ENCODE measurements at regions not wholly inside any gene's neighbourhood (a gene's known extent, or its start where the extent isn't known, plus 50 kb on each side); places are given as distances from the start of the nearest gene placed in this dataset.

GRCh38 chr12:84785951-84786350 is 126.6 kb downstream of the SLC6A15 start:
- intact Hi-C loops (cut with DNase I): no loop called here
- Histone ChIP-seq H3K4me3 (no peak overlapping the region), H3K36me3 (no peaks in the 10 kb centered on the region), H3K4me1 (no peaks in the 10 kb centered on the region), H3K27ac (no peak overlapping the region), H3K9me3 (no peaks in the 10 kb centered on the region), H3K27me3 (no peaks in the 10 kb centered on the region)
- DNase-seq (no peak), ATAC-seq (no peak)
- 36% methylated on average over 1 of the region's 1 CpG for WGBS (ENCODE audit: insufficient coverage, low coverage, low lambda C conversion rate, missing lambda C conversion rate)
- TF ChIP-seq POLR2A (IDR thresholded peaks at IDR 0.05): no peak
- TF ChIP-seq, protein P1, sequence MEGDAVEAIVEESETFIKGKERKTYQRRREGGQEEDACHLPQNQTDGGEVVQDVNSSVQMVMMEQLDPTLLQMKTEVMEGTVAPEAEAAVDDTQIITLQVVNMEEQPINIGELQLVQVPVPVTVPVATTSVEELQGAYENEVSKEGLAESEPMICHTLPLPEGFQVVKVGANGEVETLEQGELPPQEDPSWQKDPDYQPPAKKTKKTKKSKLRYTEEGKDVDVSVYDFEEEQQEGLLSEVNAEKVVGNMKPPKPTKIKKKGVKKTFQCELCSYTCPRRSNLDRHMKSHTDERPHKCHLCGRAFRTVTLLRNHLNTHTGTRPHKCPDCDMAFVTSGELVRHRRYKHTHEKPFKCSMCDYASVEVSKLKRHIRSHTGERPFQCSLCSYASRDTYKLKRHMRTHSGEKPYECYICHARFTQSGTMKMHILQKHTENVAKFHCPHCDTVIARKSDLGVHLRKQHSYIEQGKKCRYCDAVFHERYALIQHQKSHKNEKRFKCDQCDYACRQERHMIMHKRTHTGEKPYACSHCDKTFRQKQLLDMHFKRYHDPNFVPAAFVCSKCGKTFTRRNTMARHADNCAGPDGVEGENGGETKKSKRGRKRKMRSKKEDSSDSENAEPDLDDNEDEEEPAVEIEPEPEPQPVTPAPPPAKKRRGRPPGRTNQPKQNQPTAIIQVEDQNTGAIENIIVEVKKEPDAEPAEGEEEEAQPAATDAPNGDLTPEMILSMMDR (IDR thresholded peaks at IDR 0.05): no peak

DNA sequence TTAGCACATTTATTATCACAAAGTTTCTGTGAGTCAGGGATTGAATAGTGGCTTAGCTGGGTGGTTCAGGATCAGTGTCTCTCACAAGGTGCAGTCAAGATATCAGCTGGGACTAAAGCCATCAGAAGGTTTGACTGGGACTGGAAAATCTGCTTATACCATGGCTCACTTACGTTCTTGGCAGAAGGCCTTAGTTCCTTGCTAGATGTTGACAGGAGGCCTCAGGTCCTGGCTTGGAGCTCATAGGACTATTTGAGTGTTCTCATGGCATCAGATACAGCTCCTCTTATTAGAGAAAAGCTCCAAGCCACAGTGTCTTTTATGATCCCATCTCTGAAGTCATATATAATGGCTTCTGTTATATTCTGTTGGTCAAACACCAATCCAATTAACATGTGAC is 127.3 kb downstream of the SLC6A15 start:
- Histone ChIP-seq H3K27me3 (no peaks in the 10 kb centered on the region), H3K27ac (no peak overlapping the region), H3K4me1 (no peaks in the 10 kb centered on the region), H3K36me3 (no peaks in the 10 kb centered on the region), H3K4me3 (no peak overlapping the region), H3K9me3 (no peaks in the 10 kb centered on the region)
- no CpG with 5 or more reads among the region's 1 CpG for WGBS (ENCODE audit: insufficient coverage, low coverage, low lambda C conversion rate, missing lambda C conversion rate)
- no peak for ATAC-seq
- intact Hi-C loops (cut with DNase I): no loop called here
- no peak for DNase-seq
- TF ChIP-seq, protein P1 (IDR thresholded peaks at IDR 0.05): no peak
- TF ChIP-seq POLR2A (IDR thresholded peaks at IDR 0.05): no peak

DNA sequence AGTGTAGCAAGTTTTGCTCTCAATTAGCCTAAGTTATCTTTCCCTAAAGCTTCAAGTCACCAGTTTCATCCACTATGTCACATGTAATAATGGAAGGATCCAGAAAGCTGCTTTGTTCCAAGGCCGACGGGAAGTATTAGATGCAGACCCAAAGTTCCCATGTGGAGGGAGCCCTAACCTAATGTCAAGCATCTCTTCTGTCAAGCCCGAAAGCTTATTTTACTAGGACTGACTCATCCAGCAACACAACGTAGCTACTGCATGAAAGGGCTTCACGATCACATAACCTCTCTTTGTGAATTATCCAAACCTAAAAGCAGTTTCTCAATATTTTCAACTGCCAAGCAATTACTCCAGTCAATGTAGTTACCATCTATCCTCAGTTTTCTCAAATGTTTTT is 133.4 kb downstream of the SLC6A15 start:
- Histone ChIP-seq H3K4me3 (no peak overlapping the region), H3K27ac (no peak overlapping the region), H3K36me3 (no peaks in the 10 kb centered on the region), H3K9me3 (no peaks in the 10 kb centered on the region), H3K4me1 (no peaks in the 10 kb centered on the region), H3K27me3 (no peaks in the 10 kb centered on the region)
- DNase-seq (no peak), ATAC-seq (no peak)
- WGBS (ENCODE audit: insufficient coverage, low coverage, low lambda C conversion rate, missing lambda C conversion rate): 68% methylated on average over 5 of the region's 5 CpGs
- intact Hi-C loops (cut with DNase I): no loop called here
- TF ChIP-seq POLR2A (IDR thresholded peaks at IDR 0.05): no peak
- TF ChIP-seq, protein P1 (IDR thresholded peaks at IDR 0.05): no peak

DNA sequence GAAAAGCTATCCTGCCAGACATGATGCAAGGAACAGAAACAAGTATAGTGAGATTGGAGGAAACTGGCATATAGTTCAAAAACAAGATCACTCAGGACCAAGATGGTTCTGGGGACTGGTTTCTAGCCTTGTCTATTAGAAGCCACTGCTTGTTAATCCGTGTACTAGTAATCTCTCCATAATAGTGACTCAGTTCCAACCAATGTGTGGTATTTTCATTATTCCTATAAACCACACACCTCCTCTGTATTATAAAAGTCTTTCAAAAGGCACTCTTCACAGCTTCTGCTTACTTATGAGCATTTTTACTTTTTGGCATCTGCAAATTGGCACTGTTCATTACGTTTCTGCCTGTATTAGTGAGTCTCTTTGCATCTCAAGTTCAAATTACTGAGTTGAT is 140.3 kb downstream of the SLC6A15 start:
- no peak overlapping the region for H3K27ac ChIP-seq
- intact Hi-C loops (cut with DNase I): no loop called here
- no peaks in the 10 kb centered on the region for H3K36me3 ChIP-seq
- 25% methylated on average over 2 of the region's 2 CpGs for WGBS (ENCODE audit: insufficient coverage, low coverage, low lambda C conversion rate, missing lambda C conversion rate)
- no peak for DNase-seq
- no peaks in the 10 kb centered on the region for H3K9me3 ChIP-seq
- no peaks in the 10 kb centered on the region for H3K4me1 ChIP-seq
- no peak overlapping the region for H3K4me3 ChIP-seq
- ATAC-seq: no peak
- H3K27me3 ChIP-seq: no peaks in the 10 kb centered on the region
- TF ChIP-seq POLR2A (IDR thresholded peaks at IDR 0.05): no peak
- TF ChIP-seq, protein P1 (IDR thresholded peaks at IDR 0.05): no peak

DNA sequence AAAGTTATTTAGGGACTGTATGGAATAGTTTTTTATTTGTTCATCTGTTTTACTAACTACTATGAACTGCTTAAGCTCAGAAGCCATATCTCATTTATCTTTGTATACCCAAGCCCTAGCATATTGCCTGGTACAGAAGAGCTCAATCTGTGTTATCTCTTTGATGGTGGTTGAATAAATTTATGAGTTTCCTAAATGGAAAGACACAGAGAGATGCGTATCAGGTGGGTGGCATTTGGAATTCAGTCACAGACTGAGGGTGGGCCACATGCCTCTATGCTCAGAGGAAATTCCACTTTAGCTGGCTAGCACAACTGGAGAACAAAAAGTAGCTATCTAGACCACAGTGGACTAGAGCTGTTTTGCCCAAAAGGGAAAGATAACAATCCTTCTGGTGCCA is 145.5 kb downstream of the SLC6A15 start:
- no peak for TF ChIP-seq POLR2A (IDR thresholded peaks at IDR 0.05)
- TF ChIP-seq, protein P1 (IDR thresholded peaks at IDR 0.05): no peak
- intact Hi-C loops (cut with DNase I): no loop called here
- Histone ChIP-seq H3K4me1 (no peaks in the 10 kb centered on the region), H3K4me3 (no peak overlapping the region), H3K9me3 (no peaks in the 10 kb centered on the region), H3K36me3 (no peaks in the 10 kb centered on the region), H3K27ac (no peak overlapping the region), H3K27me3 (no peaks in the 10 kb centered on the region)
- DNase-seq (no peak), ATAC-seq (no peak)
- 56% methylated on average over 1 of the region's 1 CpG for WGBS (ENCODE audit: insufficient coverage, low coverage, low lambda C conversion rate, missing lambda C conversion rate)

Measured in right lobe of liver (tissue), 6 donors.